CD14-positive monocyte (primary cell): ENCODE measurements at regions not wholly inside any gene's neighbourhood (a gene's known extent, or its start where the extent isn't known, plus 50 kb on each side); places are given as distances from the start of the nearest gene placed in this dataset.

Source experiments
- DNase-seq, 3 donors: peaks; one replicate each; pipeline ENCODE4 v3.0.0-alpha.2; 2011 to 2022
- H2AFZ ChIP-seq: 2 replicates; pipeline ENCODE4 v1.6.0; 2012; ENCODE audit warnings: mild to moderate bottlenecking, low read depth, low read length, inconsistent platforms; ENCODE audit not compliant: insufficient read depth, poor library complexity, severe bottlenecking
- H3K27ac ChIP-seq, 2 donors: 1 replicate in 1 of 2; 2 replicates in 1 of 2; pipeline ENCODE4 v1.5.1; 2012 to 2013; ENCODE audit warnings: low read length in 2 of 2, control low read depth in 1 of 2, inconsistent platforms in 1 of 2, low read depth in 1 of 2, mild to moderate bottlenecking in 1 of 2
- H3K27me3 ChIP-seq, 2 donors: one replicate each; pipeline versions ENCODE4 v1.6.0 to v1.6.1; 2011 to 2013; ENCODE audit warnings: low read length in 2 of 2; ENCODE audit not compliant: control insufficient read depth in 2 of 2, insufficient read depth in 2 of 2
- H3K36me3 ChIP-seq, 2 donors: replicated peaks in 1 of 2; 1 replicate in 1 of 2; 2 replicates in 1 of 2; pipeline versions ENCODE4 v1.5.1 to v1.6.1; 2012 to 2013; ENCODE audit warnings: low read length in 2 of 2, control low read depth in 1 of 2, inconsistent platforms in 1 of 2, mild to moderate bottlenecking in 1 of 2; ENCODE audit not compliant: insufficient read depth in 2 of 2, control insufficient read depth in 1 of 2
- H3K4me1 ChIP-seq, 2 donors: 1 replicate in 1 of 2; 2 replicates in 1 of 2; pipeline versions ENCODE4 v1.5.1 to v1.6.1; 2012 to 2013; ENCODE audit warnings: low read length in 2 of 2, control low read depth in 1 of 2, inconsistent platforms in 1 of 2, mild to moderate bottlenecking in 1 of 2, moderate library complexity in 1 of 2; ENCODE audit not compliant: insufficient read depth in 2 of 2, control insufficient read depth in 1 of 2
- H3K4me2 ChIP-seq: replicated peaks from 2 replicates; pipeline ENCODE3; 2012; ENCODE audit warnings: low read length, moderate library complexity, mild to moderate bottlenecking; ENCODE audit not compliant: poor library complexity, severe bottlenecking; ENCODE audit errors: extremely low read depth
- H3K4me3 ChIP-seq, 3 experiments: fragments of 200-600 bp in 1 of 3; sonication (generic) in 1 of 3; replicated peaks in 1 of 3; 1 replicate in 2 of 3; 2 replicates in 1 of 3; pipeline ENCODE4 v1.5.1; 2011 to 2013; ENCODE audit warnings: low read length in 3 of 3, mild to moderate bottlenecking in 3 of 3, control low read depth in 2 of 3, low read depth in 2 of 3, inconsistent platforms in 1 of 3, moderate library complexity in 1 of 3
- H3K79me2 ChIP-seq: 2 replicates; pipeline ENCODE4 v1.6.0; 2012; ENCODE audit warnings: mild to moderate bottlenecking, control low read depth, inconsistent platforms, low read length, moderate library complexity; ENCODE audit not compliant: insufficient read depth
- H3K9ac ChIP-seq: 2 replicates; pipeline ENCODE4 v1.6.0; 2017; ENCODE audit warnings: low read length, mild to moderate bottlenecking; ENCODE audit not compliant: insufficient read depth, poor library complexity, severe bottlenecking
- H3K9me3 ChIP-seq, 2 donors: replicated peaks in 1 of 2; 1 replicate in 1 of 2; 2 replicates in 1 of 2; pipeline versions ENCODE4 v1.5.1 to v1.6.1; 2012 to 2013; ENCODE audit warnings: low read length in 2 of 2, control low read depth in 1 of 2; ENCODE audit not compliant: control insufficient read depth in 1 of 2, insufficient read depth in 1 of 2
- H4K20me1 ChIP-seq: 2 replicates; pipeline ENCODE4 v1.6.0; 2012; ENCODE audit warnings: mild to moderate bottlenecking, low read length, control low read depth, moderate library complexity; ENCODE audit not compliant: insufficient read depth
- H3K27ac Mint-ChIP-seq, 7 donors: one replicate each; pipeline ENCODE4 v1.8.0; 2020; ENCODE audit warnings: mild to moderate bottlenecking in 7 of 7, mixed read lengths in 7 of 7, moderate library complexity in 6 of 7, inconsistent platforms in 2 of 7
- H3K27me3 Mint-ChIP-seq, 3 donors: one replicate each; pipeline ENCODE4 v1.8.0; 2021 to 2022; ENCODE audit warnings: low read depth in 3 of 3, mild to moderate bottlenecking in 3 of 3, mixed read lengths in 3 of 3, moderate library complexity in 3 of 3, inconsistent platforms in 1 of 3
- H3K36me3 Mint-ChIP-seq, 2 donors: one replicate each; pipeline ENCODE4 v1.8.0; 2020; ENCODE audit warnings: mixed read lengths in 2 of 2, inconsistent platforms in 1 of 2, mild to moderate bottlenecking in 1 of 2
- H3K4me1 Mint-ChIP-seq: one replicate; pipeline ENCODE4 v1.8.0; 2020; ENCODE audit warnings: mild to moderate bottlenecking, mixed read lengths
- H3K4me3 Mint-ChIP-seq, 2 donors: one replicate each; pipeline ENCODE4 v1.8.0; 2020; ENCODE audit warnings: mild to moderate bottlenecking in 2 of 2, mixed read lengths in 2 of 2, moderate library complexity in 1 of 2
- H3K9me3 Mint-ChIP-seq, 7 donors: one replicate each; pipeline ENCODE4 v1.8.0; 2020 to 2022; ENCODE audit warnings: mixed read lengths in 7 of 7, mild to moderate bottlenecking in 6 of 7, moderate library complexity in 6 of 7, inconsistent platforms in 2 of 7
- WGBS: methylation state at CpG from one replicate; pipeline ENCODE4 v1.1.5; 2013; ENCODE audit warnings: missing lambda C conversion rate; ENCODE audit not compliant: insufficient coverage; 5-methylcytosine and 5-hydroxymethylcytosine counted together
- intact Hi-C, 2 donors: fragments of 100-400 bp; cut with micrococcal nuclease; formaldehyde crosslinking; loops; one replicate each; pipeline versions ENCODE4 v1.15.0 to v1.15.1; 2023
- TF ChIP-seq, protein P1 (sequence below): fragments of 200-600 bp; IDR thresholded peaks from one replicate; pipeline ENCODE4 v1.8.0; 2022; ENCODE audit warnings: antibody characterized with exemption, mild to moderate bottlenecking

DNA sequence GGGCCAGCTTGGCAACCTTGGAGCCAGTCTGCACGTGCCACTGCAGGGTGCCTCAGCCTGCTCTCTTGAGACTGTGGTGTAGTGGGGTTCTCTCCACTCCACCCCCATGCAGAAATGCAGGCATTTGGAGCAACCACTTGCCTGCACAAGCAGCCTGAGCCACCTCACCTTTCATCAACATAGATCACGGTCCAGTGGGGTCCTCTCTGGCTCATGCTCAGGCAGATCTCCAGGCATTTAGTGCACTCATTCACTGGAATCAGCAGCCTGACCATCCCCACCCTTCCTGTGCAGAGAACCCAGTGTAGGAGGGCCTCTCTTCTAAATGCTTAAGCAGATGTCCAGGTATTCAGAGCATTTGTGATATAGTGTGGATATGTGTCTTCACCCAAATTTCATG is 2330.1 kb downstream of the PCDH9 start:
- Histone ChIP-seq H3K9ac (no peak overlapping the region), H3K79me2 (no peaks in the 10 kb centered on the region), H3K27ac (no peak overlapping the region), H4K20me1 (no peaks in the 10 kb centered on the region), H3K4me1 (no peaks in the 10 kb centered on the region), H3K4me2 (no peak overlapping the region), H3K9me3 (peaks cover 10 to 18% of the 10 kb centered on the region in 2 donors), H3K4me3 (no peak overlapping the region), H2AFZ (no peak overlapping the region), H3K27me3 (no peaks in the 10 kb centered on the region), H3K36me3 (no peaks in the 10 kb centered on the region)
- H3K36me3 Mint-ChIP-seq: no peaks in the 10 kb centered on the region
- no peak overlapping the region for H3K27ac Mint-ChIP-seq
- H3K27me3 Mint-ChIP-seq: peaks cover 0 to 3% (median 0%) of the 10 kb centered on the region in 3 donors
- peaks cover 0 to 12% (median 8%) of the 10 kb centered on the region in 7 donors for H3K9me3 Mint-ChIP-seq
- WGBS: 89% methylated on average over 1 of the region's 2 CpGs
- intact Hi-C loops: no loop called here
- no peak overlapping the region for H3K4me3 Mint-ChIP-seq
- TF ChIP-seq, protein P1, sequence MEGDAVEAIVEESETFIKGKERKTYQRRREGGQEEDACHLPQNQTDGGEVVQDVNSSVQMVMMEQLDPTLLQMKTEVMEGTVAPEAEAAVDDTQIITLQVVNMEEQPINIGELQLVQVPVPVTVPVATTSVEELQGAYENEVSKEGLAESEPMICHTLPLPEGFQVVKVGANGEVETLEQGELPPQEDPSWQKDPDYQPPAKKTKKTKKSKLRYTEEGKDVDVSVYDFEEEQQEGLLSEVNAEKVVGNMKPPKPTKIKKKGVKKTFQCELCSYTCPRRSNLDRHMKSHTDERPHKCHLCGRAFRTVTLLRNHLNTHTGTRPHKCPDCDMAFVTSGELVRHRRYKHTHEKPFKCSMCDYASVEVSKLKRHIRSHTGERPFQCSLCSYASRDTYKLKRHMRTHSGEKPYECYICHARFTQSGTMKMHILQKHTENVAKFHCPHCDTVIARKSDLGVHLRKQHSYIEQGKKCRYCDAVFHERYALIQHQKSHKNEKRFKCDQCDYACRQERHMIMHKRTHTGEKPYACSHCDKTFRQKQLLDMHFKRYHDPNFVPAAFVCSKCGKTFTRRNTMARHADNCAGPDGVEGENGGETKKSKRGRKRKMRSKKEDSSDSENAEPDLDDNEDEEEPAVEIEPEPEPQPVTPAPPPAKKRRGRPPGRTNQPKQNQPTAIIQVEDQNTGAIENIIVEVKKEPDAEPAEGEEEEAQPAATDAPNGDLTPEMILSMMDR: no peak
- DNase-seq: no peak
- no peaks in the 10 kb centered on the region for H3K4me1 Mint-ChIP-seq

DNA sequence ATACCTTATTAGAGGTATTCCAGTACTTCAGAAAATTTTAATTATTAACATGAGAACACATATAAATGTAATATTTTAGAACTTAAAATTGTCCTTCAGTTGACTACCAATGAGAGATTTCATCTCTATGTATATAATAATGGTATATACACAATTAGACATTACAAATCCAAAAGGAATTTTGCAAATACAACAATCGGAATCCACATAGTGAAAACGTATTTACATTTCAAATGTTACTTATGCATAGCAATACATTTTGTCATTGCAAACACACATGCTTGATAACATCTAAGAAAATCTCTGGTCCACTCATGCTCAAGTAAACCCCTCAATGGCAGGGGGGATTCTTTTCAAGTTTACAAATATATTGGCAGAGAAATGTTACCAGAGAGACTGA is 2345.2 kb downstream of the PCDH9 start:
- H3K9ac ChIP-seq: no peak overlapping the region
- no peaks in the 10 kb centered on the region for H3K79me2 ChIP-seq
- H3K4me3 Mint-ChIP-seq: no peak overlapping the region
- no peak overlapping the region for H2AFZ ChIP-seq
- H3K4me1 Mint-ChIP-seq: no peaks in the 10 kb centered on the region
- H3K27me3 ChIP-seq: no peaks in the 10 kb centered on the region
- H3K27me3 Mint-ChIP-seq: no peaks in the 10 kb centered on the region
- no peak overlapping the region for H3K4me2 ChIP-seq
- no peaks in the 10 kb centered on the region for H4K20me1 ChIP-seq
- TF ChIP-seq, protein P1: no peak
- intact Hi-C loops: no loop called here
- H3K9me3 Mint-ChIP-seq: peaks cover 0 to 4% (median 2%) of the 10 kb centered on the region in 7 donors
- no peak overlapping the region for H3K4me3 ChIP-seq
- H3K9me3 ChIP-seq: peaks cover 0 to 9% of the 10 kb centered on the region in 2 donors
- no peak for DNase-seq
- no CpG with 5 or more reads among the region's 2 CpGs for WGBS
- no peak overlapping the region for H3K27ac ChIP-seq
- no peaks in the 10 kb centered on the region for H3K36me3 ChIP-seq
- no peaks in the 10 kb centered on the region for H3K36me3 Mint-ChIP-seq
- no peak overlapping the region for H3K27ac Mint-ChIP-seq
- H3K4me1 ChIP-seq: no peaks in the 10 kb centered on the region
